ENCODE measurements at regions not wholly inside any gene's neighbourhood (a gene's known extent, or its start where the extent isn't known, plus 50 kb on each side); places are given as distances from the start of the nearest gene placed in this dataset.

GRCh38 chr16:61005952-61006351, 1030.3 kb downstream of the CDH8 start:
- TF ChIP-seq POLR2A (IDR thresholded peaks at IDR 0.05; ENCODE audit: low read length), result no peak
- no peak for TF ChIP-seq GATA1 (IDR thresholded peaks at IDR 0.05; ENCODE audit: low read depth, low read length)
